Lower leg skin (tissue), 3 donors: ENCODE measurements at regions not wholly inside any gene's neighbourhood (a gene's known extent, or its start where the extent isn't known, plus 50 kb on each side); places are given as distances from the start of the nearest gene placed in this dataset.

Experiments used
- CTCF ChIP-seq, 3 donors: fragments of 450-650 bp; IDR thresholded peaks; one replicate each; pipeline ENCODE4 v1.5.1; 2016; ENCODE audit warnings: antibody characterized with exemption in 3 of 3, mild to moderate bottlenecking in 3 of 3, moderate library complexity in 2 of 3
- POLR2A ChIP-seq, 2 donors: fragments of 450-650 bp; IDR thresholded peaks; one replicate each; pipeline ENCODE4 v1.6.1; 2016 to 2017; ENCODE audit warnings: antibody characterized with exemption in 2 of 2, mild to moderate bottlenecking in 1 of 2, moderate library complexity in 1 of 2

DNA sequence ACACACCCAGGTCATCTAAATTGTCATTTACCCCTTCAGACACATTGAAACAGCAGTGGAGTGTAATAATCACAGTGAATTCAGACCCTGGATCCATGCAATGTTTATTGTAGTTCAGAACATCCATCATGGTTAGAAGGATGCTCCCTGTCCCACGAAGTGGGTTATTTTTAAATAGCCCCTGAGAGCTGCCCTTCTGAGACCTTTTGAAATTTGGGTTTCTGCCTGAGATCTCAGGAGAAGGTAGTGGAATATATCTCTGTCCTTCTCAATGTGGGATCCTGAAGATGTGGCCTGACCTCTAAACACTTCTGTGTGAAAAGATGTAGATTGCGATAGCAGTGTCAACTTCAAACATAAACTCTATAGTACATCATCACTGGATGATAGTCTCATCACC lies 1080.6 kb downstream of the TMEM121 start:
- no peak for TF ChIP-seq CTCF (IDR thresholded peaks at IDR 0.05)
- no peak for TF ChIP-seq POLR2A (IDR thresholded peaks at IDR 0.05)
